Neural cell (in vitro differentiated cells): ENCODE measurements at regions not wholly inside any gene's neighbourhood (a gene's known extent, or its start where the extent isn't known, plus 50 kb on each side); places are given as distances from the start of the nearest gene placed in this dataset.

Source experiments
- H2AFZ ChIP-seq: fragments of 200-600, 300-800 bp; sonication (generic), shearing (Covaris generic); 2 replicates; pipeline ENCODE4 v1.6.0; 2014; ENCODE audit warnings: low read depth, mild to moderate bottlenecking, antibody characterized with exemption, low read length, moderate library complexity
- H3F3A ChIP-seq: fragments of 200-600 bp; shearing (Covaris generic); 2 replicates; pipeline ENCODE4 v1.6.1; 2016; ENCODE audit warnings: mild to moderate bottlenecking, moderate library complexity, mixed read lengths, antibody characterized with exemption, low read length; ENCODE audit not compliant: insufficient read depth, poor library complexity, severe bottlenecking
- H3K27ac ChIP-seq: fragments of 200-600, 300-800 bp; sonication (generic), shearing (Covaris generic); 2 replicates; pipeline ENCODE4 v1.5.1; 2014; ENCODE audit warnings: mild to moderate bottlenecking, low read length, moderate library complexity
- H3K27me3 ChIP-seq: fragments of 300-800, 200-600 bp; sonication (generic), shearing (Covaris generic); 2 replicates; pipeline ENCODE4 v1.6.0; 2014; ENCODE audit warnings: mild to moderate bottlenecking, low read depth, low read length, moderate library complexity; ENCODE audit not compliant: insufficient read depth
- H3K36me3 ChIP-seq: fragments of 300-800, 200-600 bp; sonication (generic), shearing (Covaris generic); 2 replicates; pipeline ENCODE4 v1.5.1; 2014; ENCODE audit warnings: mild to moderate bottlenecking, antibody characterized with exemption, low read length, moderate library complexity; ENCODE audit not compliant: insufficient read depth
- H3K4me2 ChIP-seq: fragments of 300-800, 200-600 bp; sonication (generic), shearing (Covaris generic); 2 replicates; pipeline ENCODE4 v1.6.0; 2014; ENCODE audit warnings: mild to moderate bottlenecking, low read length
- H3K4me3 ChIP-seq: fragments of 300-800, 200-600 bp; sonication (generic), shearing (Covaris generic); 2 replicates; pipeline ENCODE4 v1.5.1; 2014; ENCODE audit warnings: mild to moderate bottlenecking, low read length, moderate library complexity
- H3K79me2 ChIP-seq: fragments of 200-600 bp; shearing (Covaris generic); replicated peaks from 2 replicates; pipeline ENCODE4 v1.6.0; 2014; ENCODE audit warnings: mild to moderate bottlenecking, low read length, moderate library complexity; ENCODE audit not compliant: insufficient read depth
- H3K9ac ChIP-seq: fragments of 300-800, 200-600 bp; sonication (generic), shearing (Covaris generic); 2 replicates; pipeline ENCODE4 v1.6.1; 2016; ENCODE audit warnings: mild to moderate bottlenecking, low read length, mixed read lengths
- H3K9me2 ChIP-seq: fragments of 200-600 bp; shearing (Covaris generic); 2 replicates; pipeline ENCODE4 v1.6.1; 2016; ENCODE audit warnings: mild to moderate bottlenecking, low read length, mixed read lengths; ENCODE audit not compliant: insufficient read depth
- H3K9me3 ChIP-seq: fragments of 200-600, 300-800 bp; sonication (generic), shearing (Covaris generic); 2 replicates; pipeline ENCODE4 v1.6.1; 2016; ENCODE audit warnings: mild to moderate bottlenecking, mixed run types, low read length, moderate library complexity, mixed read lengths
- H4K20me1 ChIP-seq: fragments of 200-600 bp; shearing (Covaris generic); 2 replicates; pipeline ENCODE4 v1.6.1; 2016; ENCODE audit warnings: mild to moderate bottlenecking, mixed run types; ENCODE audit not compliant: insufficient read depth
- EP300 ChIP-seq: fragments of 450-650 bp; conservative IDR thresholded peaks from 2 replicates; pipeline ENCODE4 v1.6.1; 2014; ENCODE audit warnings: antibody characterized with exemption, mild to moderate bottlenecking, moderate library complexity; ENCODE audit not compliant: poor library complexity, severe bottlenecking
- EZH2 ChIP-seq: fragments of 200-600, 300-800 bp; shearing (Covaris generic), sonication (generic); IDR thresholded peaks from 2 replicates; pipeline ENCODE4 v1.6.1; 2014; ENCODE audit warnings: antibody characterized with exemption, low read length, borderline replicate concordance, mild to moderate bottlenecking; ENCODE audit not compliant: insufficient read depth, poor library complexity, severe bottlenecking
- MXI1 ChIP-seq: fragments of 450-650 bp; conservative IDR thresholded peaks from 2 replicates; pipeline ENCODE4 v1.6.1; 2014; ENCODE audit warnings: antibody characterized with exemption, mild to moderate bottlenecking; ENCODE audit not compliant: poor library complexity, severe bottlenecking
- POLR2AphosphoS5 ChIP-seq: IDR thresholded peaks from 2 replicates; pipeline ENCODE4 v1.6.1; 2012
- RAD21 ChIP-seq: fragments of 450-650 bp; conservative IDR thresholded peaks from 2 replicates; pipeline ENCODE4 v1.6.1; 2014; ENCODE audit warnings: antibody characterized with exemption, mild to moderate bottlenecking, moderate library complexity
- REST ChIP-seq: IDR thresholded peaks from 2 replicates; pipeline ENCODE4 v1.6.1; 2012; ENCODE audit warnings: borderline replicate concordance
- SMC3 ChIP-seq: fragments of 450-650 bp; conservative IDR thresholded peaks from 2 replicates; pipeline ENCODE4 v1.6.1; 2014; ENCODE audit warnings: antibody characterized with exemption, mild to moderate bottlenecking, moderate library complexity; ENCODE audit not compliant: poor library complexity
- TAF1 ChIP-seq: IDR thresholded peaks from 2 replicates; pipeline ENCODE4 v1.6.1; 2012; ENCODE audit warnings: low read depth
- TF ChIP-seq, protein P1 (sequence below): fragments of 450-650 bp; IDR thresholded peaks from 2 replicates; pipeline ENCODE4 v1.5.1; 2014; ENCODE audit warnings: antibody characterized with exemption, mild to moderate bottlenecking, moderate library complexity; ENCODE audit not compliant: poor library complexity, severe bottlenecking

- no peak overlapping the region for H2AFZ ChIP-seq
- no peaks in the 10 kb centered on the region for H3K9me2 ChIP-seq
- H3K27me3 ChIP-seq: no peaks in the 10 kb centered on the region
- H3K9me3 ChIP-seq: peaks cover 4% of the 10 kb centered on the region
- H3K4me3 ChIP-seq: no peak overlapping the region
- TF ChIP-seq, protein P1, sequence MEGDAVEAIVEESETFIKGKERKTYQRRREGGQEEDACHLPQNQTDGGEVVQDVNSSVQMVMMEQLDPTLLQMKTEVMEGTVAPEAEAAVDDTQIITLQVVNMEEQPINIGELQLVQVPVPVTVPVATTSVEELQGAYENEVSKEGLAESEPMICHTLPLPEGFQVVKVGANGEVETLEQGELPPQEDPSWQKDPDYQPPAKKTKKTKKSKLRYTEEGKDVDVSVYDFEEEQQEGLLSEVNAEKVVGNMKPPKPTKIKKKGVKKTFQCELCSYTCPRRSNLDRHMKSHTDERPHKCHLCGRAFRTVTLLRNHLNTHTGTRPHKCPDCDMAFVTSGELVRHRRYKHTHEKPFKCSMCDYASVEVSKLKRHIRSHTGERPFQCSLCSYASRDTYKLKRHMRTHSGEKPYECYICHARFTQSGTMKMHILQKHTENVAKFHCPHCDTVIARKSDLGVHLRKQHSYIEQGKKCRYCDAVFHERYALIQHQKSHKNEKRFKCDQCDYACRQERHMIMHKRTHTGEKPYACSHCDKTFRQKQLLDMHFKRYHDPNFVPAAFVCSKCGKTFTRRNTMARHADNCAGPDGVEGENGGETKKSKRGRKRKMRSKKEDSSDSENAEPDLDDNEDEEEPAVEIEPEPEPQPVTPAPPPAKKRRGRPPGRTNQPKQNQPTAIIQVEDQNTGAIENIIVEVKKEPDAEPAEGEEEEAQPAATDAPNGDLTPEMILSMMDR: no peak
- TF ChIP-seq RAD21: no peak
- TF ChIP-seq EP300: peak; percentile 35
- TF ChIP-seq SMC3: no peak
- no peaks in the 10 kb centered on the region for H3K36me3 ChIP-seq
- H3K9ac ChIP-seq: no peak overlapping the region
- H3K79me2 ChIP-seq: no peaks in the 10 kb centered on the region
- H3K27ac ChIP-seq: no peak overlapping the region
- H4K20me1 ChIP-seq: no peaks in the 10 kb centered on the region
- H3F3A ChIP-seq: no peaks in the 10 kb centered on the region
- H3K4me2 ChIP-seq: no peak overlapping the region
These were observed 644.4 kb upstream of the GRAMD2B start for GRCh38 chr5:125778791-125779190.

DNA sequence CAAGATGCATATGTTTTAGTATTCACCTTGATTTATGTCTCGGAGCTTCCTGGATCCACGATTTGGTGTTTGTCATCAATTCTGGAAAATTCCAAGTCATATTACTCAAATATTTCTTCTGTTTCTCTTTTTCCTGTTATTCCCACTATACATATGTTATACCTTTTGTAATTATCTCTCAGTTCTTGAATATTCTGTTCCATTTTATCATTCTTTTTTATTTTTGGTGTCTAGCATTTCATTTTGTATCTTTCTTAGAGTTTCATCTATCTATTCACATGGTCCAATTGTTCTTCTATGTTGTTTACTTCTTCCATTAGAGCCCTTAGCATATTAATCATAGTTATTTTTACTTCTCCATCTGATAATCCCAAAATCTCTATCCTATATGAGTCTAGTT lies 637.8 kb upstream of the GRAMD2B start:
- Histone ChIP-seq H2AFZ (no peak overlapping the region), H3K9ac (no peak overlapping the region), H4K20me1 (no peaks in the 10 kb centered on the region), H3K4me3 (no peak overlapping the region), H3K4me2 (no peak overlapping the region), H3K27ac (no peak overlapping the region), H3K79me2 (no peaks in the 10 kb centered on the region), H3K27me3 (no peaks in the 10 kb centered on the region), H3K9me3 (peaks cover 4% of the 10 kb centered on the region), H3K36me3 (no peaks in the 10 kb centered on the region), H3K9me2 (no peaks in the 10 kb centered on the region), H3F3A (no peaks in the 10 kb centered on the region)
- TF ChIP-seq, protein P1: no peak
- TF ChIP-seq REST (no peak), TAF1 (no peak), SMC3 (no peak), MXI1 (no peak), POLR2AphosphoS5 (no peak), RAD21 (no peak), EZH2 (no peak), EP300 (no peak)
